Kidney (tissue), 13 donors: ENCODE measurements at regions not wholly inside any gene's neighbourhood (a gene's known extent, or its start where the extent isn't known, plus 50 kb on each side); places are given as distances from the start of the nearest gene placed in this dataset.

Experiments
- DNase-seq, 5 donors: peaks; one replicate each; pipeline ENCODE4 v3.0.0-alpha.2; 2013 to 2020
- FAIRE-seq: peaks from 2 replicates; lab custom pipeline; 2012; peaks lifted over from hg19 to GRCh38; lab: Jason Lieb, UNC
- H3K27ac ChIP-seq, 2 donors: one replicate each; pipeline ENCODE4 v1.7.0; 2013; ENCODE audit warnings: low read depth in 2 of 2, low read length in 2 of 2, inconsistent platforms in 1 of 2
- H3K27me3 ChIP-seq: one replicate; pipeline ENCODE4 v1.7.1; 2013; ENCODE audit warnings: low read length, inconsistent platforms; ENCODE audit not compliant: control insufficient read depth, insufficient read depth
- H3K36me3 ChIP-seq, 3 donors: one replicate each; pipeline versions ENCODE4 v1.7.0 to v1.7.1; 2013; ENCODE audit warnings: low read length in 3 of 3, control low read depth in 1 of 3, inconsistent platforms in 1 of 3; ENCODE audit not compliant: insufficient read depth in 3 of 3, control insufficient read depth in 2 of 3
- H3K4me1 ChIP-seq, 3 donors: one replicate each; pipeline versions ENCODE4 v1.7.0 to v1.7.1; 2013; ENCODE audit warnings: low read length in 3 of 3, inconsistent platforms in 1 of 3, low read depth in 1 of 3; ENCODE audit not compliant: control insufficient read depth in 2 of 3, insufficient read depth in 2 of 3
- H3K4me3 ChIP-seq, 3 donors: one replicate each; pipeline versions ENCODE4 v1.7.0 to v1.8.1; 2013; ENCODE audit warnings: low read length in 3 of 3, control low read depth in 1 of 3, inconsistent platforms in 1 of 3
- H3K9ac ChIP-seq, 3 donors: one replicate each; pipeline versions ENCODE4 v1.7.0 to v1.7.1; 2013; ENCODE audit warnings: low read length in 3 of 3, control low read depth in 1 of 3, inconsistent platforms in 1 of 3
- H3K9me3 ChIP-seq, 3 donors: one replicate each; pipeline versions ENCODE4 v1.7.0 to v1.7.1; 2013; ENCODE audit warnings: low read length in 3 of 3, control low read depth in 1 of 3, inconsistent platforms in 1 of 3; ENCODE audit not compliant: control insufficient read depth in 2 of 3, insufficient read depth in 1 of 3
- intact Hi-C: fragments of 100-400 bp; cut with DNase I; formaldehyde crosslinking; loops from one replicate; pipeline ENCODE4 v1.11.1; 2022
- TF ChIP-seq, protein P1 (sequence below): IDR thresholded peaks from 3 replicates; pipeline ENCODE4 v1.5.1; 2012; ENCODE audit warnings: mild to moderate bottlenecking, moderate library complexity, borderline replicate concordance; ENCODE audit not compliant: insufficient read depth; ENCODE audit errors: extremely low read depth
- donor health status: control.
- donor health status: control.
- donor health status: control.
- donor health status: control.
- donor health status: control.
- donor health status: DM: yes; HTN: yes; CAD: no.
- donor health status: Normal renal cell carcinoma (clear cell type).

DNA sequence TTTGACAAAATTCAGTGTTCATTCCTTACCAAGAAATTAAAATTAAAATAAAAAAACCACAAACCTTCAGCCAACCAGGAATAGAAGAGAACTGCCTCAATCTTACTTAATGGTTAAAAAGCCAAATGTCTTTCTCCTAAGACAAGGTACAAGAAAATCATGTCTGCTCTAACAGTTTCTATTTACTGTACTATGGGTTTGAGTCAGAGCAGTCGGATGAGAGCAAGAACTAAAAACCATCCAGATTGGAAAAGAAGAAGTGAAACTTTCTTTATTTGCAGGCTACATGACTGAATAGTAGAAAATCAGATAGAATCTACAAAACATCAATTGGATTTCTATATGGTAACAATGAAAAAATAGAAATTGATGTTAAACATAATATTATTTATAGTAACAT is 555.5 kb upstream of the TNP1 start:
- no peaks in the 10 kb centered on the region for H3K9me3 ChIP-seq
- no peak overlapping the region for H3K9ac ChIP-seq
- no peak overlapping the region for H3K27ac ChIP-seq
- peaks cover 0 to 10% (median 2%) of the 10 kb centered on the region in 3 donors for H3K4me1 ChIP-seq
- TF ChIP-seq, protein P1, sequence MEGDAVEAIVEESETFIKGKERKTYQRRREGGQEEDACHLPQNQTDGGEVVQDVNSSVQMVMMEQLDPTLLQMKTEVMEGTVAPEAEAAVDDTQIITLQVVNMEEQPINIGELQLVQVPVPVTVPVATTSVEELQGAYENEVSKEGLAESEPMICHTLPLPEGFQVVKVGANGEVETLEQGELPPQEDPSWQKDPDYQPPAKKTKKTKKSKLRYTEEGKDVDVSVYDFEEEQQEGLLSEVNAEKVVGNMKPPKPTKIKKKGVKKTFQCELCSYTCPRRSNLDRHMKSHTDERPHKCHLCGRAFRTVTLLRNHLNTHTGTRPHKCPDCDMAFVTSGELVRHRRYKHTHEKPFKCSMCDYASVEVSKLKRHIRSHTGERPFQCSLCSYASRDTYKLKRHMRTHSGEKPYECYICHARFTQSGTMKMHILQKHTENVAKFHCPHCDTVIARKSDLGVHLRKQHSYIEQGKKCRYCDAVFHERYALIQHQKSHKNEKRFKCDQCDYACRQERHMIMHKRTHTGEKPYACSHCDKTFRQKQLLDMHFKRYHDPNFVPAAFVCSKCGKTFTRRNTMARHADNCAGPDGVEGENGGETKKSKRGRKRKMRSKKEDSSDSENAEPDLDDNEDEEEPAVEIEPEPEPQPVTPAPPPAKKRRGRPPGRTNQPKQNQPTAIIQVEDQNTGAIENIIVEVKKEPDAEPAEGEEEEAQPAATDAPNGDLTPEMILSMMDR, result no peak
- H3K36me3 ChIP-seq, result no peaks in the 10 kb centered on the region
- DNase-seq (no peak), FAIRE-seq (no peak)
- no peak overlapping the region for H3K4me3 ChIP-seq
- no peaks in the 10 kb centered on the region for H3K27me3 ChIP-seq
- intact Hi-C loops, result no loop called here

DNA sequence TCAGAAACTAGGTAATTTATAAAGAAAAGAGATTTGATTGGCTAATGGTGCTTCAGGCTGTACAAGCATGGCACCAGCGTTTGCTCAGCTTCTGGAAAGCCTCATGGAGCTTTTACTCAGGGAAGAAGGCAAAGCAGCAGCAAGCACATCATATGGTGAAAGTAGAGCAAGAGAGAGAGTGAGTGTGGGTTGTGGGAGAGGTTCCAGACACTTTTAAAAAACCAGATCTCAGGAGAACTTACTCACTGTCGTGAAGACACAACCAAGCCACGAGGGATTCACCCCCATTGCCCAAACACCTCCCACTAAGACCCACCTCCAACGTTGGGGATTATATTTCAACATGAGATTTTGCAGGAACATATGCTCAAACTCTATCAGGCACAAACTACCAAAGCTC is 554.6 kb upstream of the TNP1 start:
- intact Hi-C loops, result no loop called here
- FAIRE-seq (no peak), DNase-seq (no peak)
- TF ChIP-seq, protein P1, result no peak
- Histone ChIP-seq H3K9ac (no peak overlapping the region), H3K9me3 (no peaks in the 10 kb centered on the region), H3K36me3 (no peaks in the 10 kb centered on the region), H3K4me3 (no peak overlapping the region), H3K27ac (no peak overlapping the region), H3K4me1 (peaks cover 2 to 15% (median 2%) of the 10 kb centered on the region in 3 donors), H3K27me3 (no peaks in the 10 kb centered on the region)

DNA sequence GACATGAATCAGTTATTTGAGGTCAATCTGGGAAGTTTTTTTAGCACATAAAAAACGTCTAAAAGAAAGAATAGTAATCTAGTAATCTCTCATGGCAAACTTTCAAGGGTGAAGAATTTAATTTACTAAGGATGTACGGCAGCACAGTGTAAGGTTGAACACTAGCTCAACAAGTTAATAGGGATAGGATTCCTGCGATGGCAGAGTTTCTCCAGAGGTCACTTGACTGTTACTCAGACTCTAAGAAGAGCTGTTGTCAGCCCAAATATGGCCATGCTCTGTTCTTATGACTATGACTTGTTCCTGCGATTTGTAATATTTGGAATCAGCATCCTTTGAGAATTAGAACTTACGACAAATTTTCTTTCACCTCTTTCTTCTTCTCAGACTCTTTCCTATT is 553.3 kb upstream of the TNP1 start:
- no peak for FAIRE-seq
- TF ChIP-seq, protein P1, result no peak
- H3K9me3 ChIP-seq, result no peaks in the 10 kb centered on the region
- H3K36me3 ChIP-seq, result no peaks in the 10 kb centered on the region
- peak overlapping the region in 1 of 2 donors; percentile 23 for H3K27ac ChIP-seq
- no peak overlapping the region for H3K4me3 ChIP-seq
- intact Hi-C loops, result no loop called here
- DNase-seq, result no peak
- peaks cover 2 to 16% (median 2%) of the 10 kb centered on the region in 3 donors for H3K4me1 ChIP-seq
- no peaks in the 10 kb centered on the region for H3K27me3 ChIP-seq
- H3K9ac ChIP-seq, result no peak overlapping the region

DNA sequence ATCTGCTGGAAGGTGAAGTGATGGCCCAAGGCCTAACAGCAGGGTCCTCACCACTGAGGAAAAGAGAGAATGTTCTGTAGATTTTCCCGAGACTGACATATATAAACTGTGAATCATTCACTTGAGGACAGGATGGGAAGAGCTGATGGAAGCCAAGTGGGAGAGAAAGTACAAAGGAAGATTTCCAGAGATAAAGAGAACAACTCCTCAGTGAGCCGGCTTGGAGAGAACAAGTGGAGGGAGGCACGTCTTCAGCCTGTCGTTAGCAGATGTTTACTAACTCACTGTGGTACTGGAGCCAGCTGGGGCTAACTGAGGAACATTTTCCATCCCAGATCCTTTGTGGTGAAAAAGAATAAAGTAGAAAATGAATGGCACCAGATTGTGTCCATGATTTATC is 552.9 kb upstream of the TNP1 start:
- no peak overlapping the region for H3K9ac ChIP-seq
- H3K4me1 ChIP-seq, result peaks cover 2 to 16% (median 2%) of the 10 kb centered on the region in 3 donors
- H3K4me3 ChIP-seq, result no peak overlapping the region
- FAIRE-seq (no peak), DNase-seq (peak in 1 of 5 donors; percentile 57)
- no peaks in the 10 kb centered on the region for H3K27me3 ChIP-seq
- no peaks in the 10 kb centered on the region for H3K36me3 ChIP-seq
- H3K27ac ChIP-seq, result peak overlapping the region in 1 of 2 donors; percentile 23
- H3K9me3 ChIP-seq, result no peaks in the 10 kb centered on the region
- intact Hi-C loops, result no loop called here
- TF ChIP-seq, protein P1, result no peak
